MM.1S (cell line): ENCODE measurements at regions not wholly inside any gene's neighbourhood (a gene's known extent, or its start where the extent isn't known, plus 50 kb on each side); places are given as distances from the start of the nearest gene placed in this dataset.
A peak's percentile ranks its signal among the peaks of the same experiment; 100 is the strongest.

Source experiments
- DNase-seq: peaks from one replicate; pipeline ENCODE4 v3.0.0-alpha.2; 2015
- H2AFZ ChIP-seq: fragments of 300-600 bp; sonication (generic); 2 replicates; pipeline ENCODE4 v1.6.0; 2016; ENCODE audit warnings: antibody characterized with exemption, low read length
- H3F3A ChIP-seq: fragments of 300-600 bp; sonication (generic); 2 replicates; pipeline ENCODE4 v1.6.1; 2016; ENCODE audit warnings: mild to moderate bottlenecking, antibody characterized with exemption, low read length, moderate library complexity, mixed read lengths; ENCODE audit not compliant: insufficient read depth
- H3K27ac ChIP-seq: fragments of 300-600 bp; sonication (generic); 2 replicates; pipeline ENCODE4 v1.5.1; 2016; ENCODE audit warnings: mild to moderate bottlenecking, low read length
- H3K27me3 ChIP-seq: fragments of 300-600 bp; sonication (generic); replicated peaks from 2 replicates; pipeline ENCODE4 v1.6.0; 2016; ENCODE audit warnings: low read length; ENCODE audit not compliant: insufficient read depth
- H3K36me3 ChIP-seq: fragments of 300-600 bp; sonication (generic); replicated peaks from 2 replicates; pipeline ENCODE4 v1.6.1; 2016; ENCODE audit warnings: mild to moderate bottlenecking, low read length, mixed read lengths; ENCODE audit not compliant: insufficient read depth
- H3K4me1 ChIP-seq: fragments of 300-600 bp; sonication (generic); 2 replicates; pipeline ENCODE4 v1.6.1; 2016; ENCODE audit warnings: low read length, mixed read lengths
- H3K4me2 ChIP-seq: fragments of 300-600 bp; sonication (generic); 2 replicates; pipeline ENCODE4 v1.6.0; 2016; ENCODE audit warnings: low read depth, low read length
- H3K4me3 ChIP-seq: fragments of 300-600 bp; sonication (generic); 2 replicates; pipeline ENCODE4 v1.5.1; 2016; ENCODE audit warnings: low read length, mixed read lengths
- H3K79me2 ChIP-seq: fragments of 300-600 bp; sonication (generic); 2 replicates; pipeline ENCODE4 v1.6.1; 2016; ENCODE audit warnings: mixed run types, low read length, mixed read lengths
- H3K9ac ChIP-seq: fragments of 300-600 bp; sonication (generic); 2 replicates; pipeline ENCODE4 v1.6.1; 2016; ENCODE audit warnings: low read length, mixed read lengths
- H3K9me2 ChIP-seq: fragments of 300-600 bp; sonication (generic); replicated peaks from 2 replicates; pipeline ENCODE4 v1.6.1; 2016; ENCODE audit warnings: mild to moderate bottlenecking, low read length, mixed read lengths; ENCODE audit not compliant: insufficient read depth
- H3K9me3 ChIP-seq: fragments of 300-600 bp; sonication (generic); replicated peaks from 2 replicates; pipeline ENCODE4 v1.6.1; 2016; ENCODE audit warnings: mild to moderate bottlenecking, low read length, mixed read lengths; ENCODE audit not compliant: insufficient read depth
- H4K20me1 ChIP-seq: fragments of 300-600 bp; sonication (generic); 2 replicates; pipeline ENCODE4 v1.6.1; 2016; ENCODE audit warnings: mild to moderate bottlenecking, low read length, moderate library complexity, mixed read lengths; ENCODE audit not compliant: insufficient read depth
- CTCF ChIP-seq: fragments of 300-600 bp; sonication (generic); IDR thresholded peaks from 2 replicates; pipeline ENCODE4 v1.5.1; 2016; ENCODE audit warnings: antibody characterized with exemption, low read length, mixed read lengths
- EZH2 ChIP-seq: fragments of 300-600 bp; sonication (generic); optimal IDR thresholded peaks from 2 replicates; pipeline ENCODE3; 2017; ENCODE audit warnings: low read depth, mild to moderate bottlenecking, antibody characterized with exemption, low read length, mixed read lengths
- EZH2phosphoT487 ChIP-seq: fragments of 300-600 bp; sonication (generic); IDR thresholded peaks from 2 replicates; pipeline ENCODE4 v1.6.1; 2018; ENCODE audit warnings: antibody characterized with exemption, low read length

GRCh38 chr12:93121729-93122488 lies 192.8 kb upstream of the EEA1 start:
- no peak overlapping the region for H3K27ac ChIP-seq
- H3K4me1 ChIP-seq: peaks cover 13% of the 10 kb centered on the region; the same call in 1 of the 2 replicates
- H3K79me2 ChIP-seq: no peaks in the 10 kb centered on the region
- no peak overlapping the region for H3K4me3 ChIP-seq
- no peak for DNase-seq
- H3K36me3 ChIP-seq: no peaks in the 10 kb centered on the region
- H2AFZ ChIP-seq: no peak overlapping the region
- H3F3A ChIP-seq: no peaks in the 10 kb centered on the region
- H3K27me3 ChIP-seq: no peaks in the 10 kb centered on the region
- no peaks in the 10 kb centered on the region for H4K20me1 ChIP-seq
- H3K9me2 ChIP-seq: no peaks in the 10 kb centered on the region
- no peak overlapping the region for H3K4me2 ChIP-seq
- no peak overlapping the region for H3K9ac ChIP-seq
- no peak for TF ChIP-seq CTCF
- TF ChIP-seq EZH2: no peak
- no peak for TF ChIP-seq EZH2phosphoT487
- no peaks in the 10 kb centered on the region for H3K9me3 ChIP-seq

GRCh38 chr12:93122569-93123091 lies 193.5 kb upstream of the EEA1 start:
- no peak for TF ChIP-seq CTCF
- no peak for TF ChIP-seq EZH2
- no peak for TF ChIP-seq EZH2phosphoT487
- H3K4me3 ChIP-seq: no peak overlapping the region
- H3K27me3 ChIP-seq: no peaks in the 10 kb centered on the region
- H3K36me3 ChIP-seq: no peaks in the 10 kb centered on the region
- H3K9me2 ChIP-seq: no peaks in the 10 kb centered on the region
- H2AFZ ChIP-seq: no peak overlapping the region
- no peaks in the 10 kb centered on the region for H4K20me1 ChIP-seq
- peaks cover 13% of the 10 kb centered on the region; the same call in 1 of the 2 replicates for H3K4me1 ChIP-seq
- no peak overlapping the region for H3K27ac ChIP-seq
- H3K79me2 ChIP-seq: no peaks in the 10 kb centered on the region
- H3K4me2 ChIP-seq: no peak overlapping the region
- no peaks in the 10 kb centered on the region for H3K9me3 ChIP-seq
- H3F3A ChIP-seq: no peaks in the 10 kb centered on the region
- no peak overlapping the region for H3K9ac ChIP-seq
- no peak for DNase-seq

DNA sequence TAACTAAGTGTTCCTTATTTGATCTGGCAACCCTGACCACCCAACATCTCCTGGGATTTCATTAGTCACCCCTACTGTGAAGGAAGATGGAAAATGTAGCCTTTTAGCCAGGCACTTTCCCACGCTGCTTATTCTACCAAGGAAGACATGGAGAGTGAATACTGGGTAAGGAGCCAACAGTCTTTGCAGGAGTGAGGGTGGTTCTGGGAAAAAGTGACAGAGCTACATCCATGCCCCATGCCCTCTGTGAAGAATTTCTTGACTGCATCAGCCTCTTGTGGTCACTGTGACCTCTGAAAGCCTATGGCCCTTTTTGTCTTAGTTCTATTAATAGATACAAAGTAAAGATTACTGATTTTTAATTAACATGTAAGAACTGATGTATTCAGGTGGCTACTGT lies 196.0 kb upstream of the EEA1 start:
- no peaks in the 10 kb centered on the region for H3K27me3 ChIP-seq
- no peaks in the 10 kb centered on the region for H4K20me1 ChIP-seq
- H3F3A ChIP-seq: no peaks in the 10 kb centered on the region
- no peak overlapping the region for H3K27ac ChIP-seq
- DNase-seq: peak; percentile 60
- TF ChIP-seq CTCF (no peak), EZH2phosphoT487 (no peak), EZH2 (no peak)
- H3K4me2 ChIP-seq: no peak overlapping the region
- H2AFZ ChIP-seq: no peak overlapping the region
- H3K9ac ChIP-seq: no peak overlapping the region
- H3K9me3 ChIP-seq: no peaks in the 10 kb centered on the region
- peaks cover 15% of the 10 kb centered on the region; the same call in 1 of the 2 replicates for H3K4me1 ChIP-seq
- H3K9me2 ChIP-seq: no peaks in the 10 kb centered on the region
- no peak overlapping the region for H3K4me3 ChIP-seq
- no peaks in the 10 kb centered on the region for H3K36me3 ChIP-seq
- H3K79me2 ChIP-seq: no peaks in the 10 kb centered on the region
